ENCODE measurements at regions not wholly inside any gene's neighbourhood (a gene's known extent, or its start where the extent isn't known, plus 50 kb on each side); places are given as distances from the start of the nearest gene placed in this dataset.

- no peak for DNase-seq
Measured at GRCh38 chr13:36750046-36750445, 69.0 kb upstream of the RFXAP start.

GRCh38 chr13:36750461-36750860, 68.6 kb upstream of the RFXAP start:
- DNase-seq = no peak

- no peak for DNase-seq
Measured at GRCh38 chr13:36750946-36751345, 68.1 kb upstream of the RFXAP start.

GRCh38 chr13:36752673-36753072, 66.3 kb upstream of the RFXAP start:
- no peak for DNase-seq

- DNase-seq = no peak
Measured at GRCh38 chr13:36753176-36753575, 65.8 kb upstream of the RFXAP start.

- DNase-seq = peak; percentile 33
Measured at GRCh38 chr13:36758345-36758744, 60.7 kb upstream of the RFXAP start.

- DNase-seq = no peak
Measured at GRCh38 chr13:36763126-36763722, 55.8 kb upstream of the RFXAP start.

- no peak for DNase-seq
Measured at GRCh38 chr13:36764536-36764935, 54.5 kb upstream of the RFXAP start.

GRCh38 chr13:36764957-36765356, 54.1 kb upstream of the RFXAP start:
- DNase-seq = no peak

GRCh38 chr13:36766295-36766694, 52.7 kb upstream of the RFXAP start:
- no peak for DNase-seq

- DNase-seq = no peak
Measured at GRCh38 chr13:36767276-36767675, 51.7 kb upstream of the RFXAP start.

GRCh38 chr13:36769126-36769525, 49.9 kb upstream of the RFXAP start:
- no peak for DNase-seq
